ENCODE measurements at regions not wholly inside any gene's neighbourhood (a gene's known extent, or its start where the extent isn't known, plus 50 kb on each side); places are given as distances from the start of the nearest gene placed in this dataset.

GRCh38 chr6:14595751-14596150 lies 478.2 kb downstream of the CD83 start:
- TF ChIP-seq, protein P1, sequence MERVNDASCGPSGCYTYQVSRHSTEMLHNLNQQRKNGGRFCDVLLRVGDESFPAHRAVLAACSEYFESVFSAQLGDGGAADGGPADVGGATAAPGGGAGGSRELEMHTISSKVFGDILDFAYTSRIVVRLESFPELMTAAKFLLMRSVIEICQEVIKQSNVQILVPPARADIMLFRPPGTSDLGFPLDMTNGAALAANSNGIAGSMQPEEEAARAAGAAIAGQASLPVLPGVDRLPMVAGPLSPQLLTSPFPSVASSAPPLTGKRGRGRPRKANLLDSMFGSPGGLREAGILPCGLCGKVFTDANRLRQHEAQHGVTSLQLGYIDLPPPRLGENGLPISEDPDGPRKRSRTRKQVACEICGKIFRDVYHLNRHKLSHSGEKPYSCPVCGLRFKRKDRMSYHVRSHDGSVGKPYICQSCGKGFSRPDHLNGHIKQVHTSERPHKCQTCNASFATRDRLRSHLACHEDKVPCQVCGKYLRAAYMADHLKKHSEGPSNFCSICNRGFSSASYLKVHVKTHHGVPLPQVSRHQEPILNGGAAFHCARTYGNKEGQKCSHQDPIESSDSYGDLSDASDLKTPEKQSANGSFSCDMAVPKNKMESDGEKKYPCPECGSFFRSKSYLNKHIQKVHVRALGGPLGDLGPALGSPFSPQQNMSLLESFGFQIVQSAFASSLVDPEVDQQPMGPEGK (CRISPR knock-in tag; IDR thresholded peaks at IDR 0.05; ENCODE audit: borderline replicate concordance): no peak
- no peak for TF ChIP-seq BACH2 (CRISPR knock-in tag; IDR thresholded peaks at IDR 0.05; ENCODE audit: borderline replicate concordance)
- TF ChIP-seq OSR1 (CRISPR knock-in tag; IDR thresholded peaks at IDR 0.05): no peak
- no peak for TF ChIP-seq ZFP3 (CRISPR knock-in tag; IDR thresholded peaks at IDR 0.05)
- no peak for TF ChIP-seq GLIS3 (CRISPR knock-in tag; IDR thresholded peaks at IDR 0.05)
- TF ChIP-seq TOX (CRISPR knock-in tag; IDR thresholded peaks at IDR 0.05; ENCODE audit: borderline replicate concordance): no peak
- TF ChIP-seq, protein P2, sequence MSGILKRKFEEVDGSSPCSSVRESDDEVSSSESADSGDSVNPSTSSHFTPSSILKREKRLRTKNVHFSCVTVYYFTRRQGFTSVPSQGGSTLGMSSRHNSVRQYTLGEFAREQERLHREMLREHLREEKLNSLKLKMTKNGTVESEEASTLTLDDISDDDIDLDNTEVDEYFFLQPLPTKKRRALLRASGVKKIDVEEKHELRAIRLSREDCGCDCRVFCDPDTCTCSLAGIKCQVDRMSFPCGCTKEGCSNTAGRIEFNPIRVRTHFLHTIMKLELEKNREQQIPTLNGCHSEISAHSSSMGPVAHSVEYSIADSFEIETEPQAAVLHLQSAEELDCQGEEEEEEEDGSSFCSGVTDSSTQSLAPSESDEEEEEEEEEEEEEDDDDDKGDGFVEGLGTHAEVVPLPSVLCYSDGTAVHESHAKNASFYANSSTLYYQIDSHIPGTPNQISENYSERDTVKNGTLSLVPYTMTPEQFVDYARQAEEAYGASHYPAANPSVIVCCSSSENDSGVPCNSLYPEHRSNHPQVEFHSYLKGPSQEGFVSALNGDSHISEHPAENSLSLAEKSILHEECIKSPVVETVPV (CRISPR knock-in tag; IDR thresholded peaks at IDR 0.05): no peak
- TF ChIP-seq ESRRG (CRISPR knock-in tag; IDR thresholded peaks at IDR 0.05): no peak
- no peak for TF ChIP-seq RARB (CRISPR knock-in tag; IDR thresholded peaks at IDR 0.05)
- no peak for TF ChIP-seq ISL1 (CRISPR knock-in tag; IDR thresholded peaks at IDR 0.05)
- TF ChIP-seq TCF4 (CRISPR knock-in tag; IDR thresholded peaks at IDR 0.05; ENCODE audit: borderline replicate concordance): no peak
- TF ChIP-seq CREB5 (CRISPR knock-in tag; IDR thresholded peaks at IDR 0.05; ENCODE audit: low read depth): no peak
